Astrocyte of the spinal cord (primary cell): ENCODE measurements at regions not wholly inside any gene's neighbourhood (a gene's known extent, or its start where the extent isn't known, plus 50 kb on each side); places are given as distances from the start of the nearest gene placed in this dataset.

Experiments used
- DNase-seq: peaks from one replicate; pipeline ENCODE4 v3.0.0; 2011; ENCODE audit warnings: low read depth, low spot score
- H3K4me3 ChIP-seq: 2 replicates; pipeline ENCODE4 v1.5.1; 2011; ENCODE audit warnings: low read depth, mild to moderate bottlenecking, low read length, moderate library complexity
- CTCF ChIP-seq: IDR thresholded peaks from 2 replicates; pipeline ENCODE4 v1.5.1; 2012; ENCODE audit warnings: low read depth, mild to moderate bottlenecking, low read length, inconsistent platforms
- in situ Hi-C: cut with HindIII; loops from 2 replicates; pipeline ENCODE4 v1.10.0; 2017; ENCODE audit warnings: low sequenced_read_pairs

DNA sequence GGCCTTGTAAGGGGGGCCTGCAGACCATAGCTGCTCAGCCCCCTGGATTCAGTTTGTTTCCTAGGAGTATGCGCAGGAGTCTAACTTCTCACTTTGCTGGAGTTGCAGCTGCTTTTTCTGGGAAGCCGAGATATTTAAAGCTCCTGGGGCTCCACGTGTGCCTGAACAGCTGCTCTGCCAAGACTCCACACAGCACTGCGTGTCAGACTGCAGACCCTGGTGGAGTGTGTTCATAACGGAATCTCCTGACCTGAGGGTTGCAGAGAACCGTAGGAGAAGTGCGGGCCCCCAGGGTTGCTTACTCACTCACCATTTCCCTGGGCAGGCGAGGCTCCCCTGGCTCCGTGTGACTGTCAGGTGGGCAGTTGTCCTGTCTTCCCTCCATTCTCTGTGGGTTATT is 474.3 kb upstream of the TMPRSS15 start:
- no peak for TF ChIP-seq CTCF
- in situ Hi-C loops, result no loop called here
- no peak overlapping the region for H3K4me3 ChIP-seq
- DNase-seq, result no peak

- TF ChIP-seq CTCF, result no peak
- DNase-seq, result no peak
- in situ Hi-C loops, result no loop called here
- no peak overlapping the region for H3K4me3 ChIP-seq
These were observed 484.5 kb upstream of the TMPRSS15 start for GRCh38 chr21:18887922-18888602.

GRCh38 chr21:18893406-18893805 is 489.8 kb upstream of the TMPRSS15 start:
- TF ChIP-seq CTCF, result no peak
- H3K4me3 ChIP-seq, result no peak overlapping the region
- in situ Hi-C loops, result no loop called here
- peak; percentile 6 for DNase-seq

DNA sequence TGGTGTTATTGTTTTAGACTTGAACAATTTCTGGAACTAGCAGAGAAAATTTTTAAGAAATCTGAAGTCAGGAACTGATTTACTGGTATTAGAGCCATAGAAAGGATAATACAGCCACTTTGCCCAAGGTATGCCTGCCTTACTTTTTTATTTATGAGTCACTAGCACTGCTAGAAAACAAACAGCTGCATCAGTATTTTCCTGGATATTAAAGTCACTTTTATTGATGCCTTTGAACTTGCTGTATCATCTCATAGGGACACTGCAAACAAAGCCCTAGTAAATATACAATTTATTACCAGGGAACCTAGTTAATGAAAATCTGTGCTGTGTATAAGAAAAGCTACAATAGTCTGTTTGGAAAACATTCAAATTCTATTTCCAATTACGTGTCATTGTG is 490.8 kb upstream of the TMPRSS15 start:
- no peak for DNase-seq
- TF ChIP-seq CTCF, result no peak
- no peak overlapping the region for H3K4me3 ChIP-seq
- in situ Hi-C loops, result no loop called here

DNA sequence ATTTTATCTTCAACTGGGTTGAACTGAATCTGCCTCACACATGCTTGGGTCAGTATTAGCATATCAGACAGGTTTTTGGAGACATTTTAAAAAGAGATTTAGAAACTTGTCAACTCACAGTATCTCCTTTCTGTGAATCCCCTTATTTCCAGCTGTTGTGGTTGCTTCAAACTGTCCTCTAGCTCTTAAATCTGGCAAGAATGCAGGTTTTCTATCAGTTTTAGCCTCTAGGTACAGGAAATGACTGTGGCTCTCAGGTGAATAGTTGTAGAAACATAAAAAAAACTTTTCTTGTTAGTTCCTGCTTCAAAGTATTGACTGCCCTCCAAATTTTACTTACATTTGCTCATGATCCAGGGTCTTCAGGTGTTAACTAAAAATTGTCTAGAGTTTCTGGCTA is 495.7 kb upstream of the TMPRSS15 start:
- H3K4me3 ChIP-seq, result no peak overlapping the region
- no peak for DNase-seq
- in situ Hi-C loops, result no loop called here
- TF ChIP-seq CTCF, result no peak

DNA sequence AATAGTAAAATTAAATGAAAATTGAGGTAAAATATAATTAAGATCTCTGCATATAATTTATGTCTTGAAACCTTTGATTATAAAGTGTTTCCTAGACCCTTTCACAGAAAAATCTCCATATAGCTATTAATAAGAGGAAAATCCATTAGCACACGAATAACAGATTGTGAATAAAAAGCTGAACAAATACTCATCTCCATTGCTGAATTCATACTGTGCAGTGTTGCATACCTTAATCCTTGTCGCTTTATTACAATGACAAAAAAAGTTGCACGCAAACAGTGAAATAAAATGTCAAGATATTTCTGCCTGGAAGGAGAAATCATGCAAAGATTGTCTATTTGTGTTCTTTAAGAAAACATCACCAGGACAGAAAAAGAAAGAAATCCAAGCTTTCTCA is 499.1 kb upstream of the TMPRSS15 start:
- DNase-seq, result no peak
- H3K4me3 ChIP-seq, result no peak overlapping the region
- no peak for TF ChIP-seq CTCF
- in situ Hi-C loops, result no loop called here
